A549 (cell line): ENCODE measurements at regions not wholly inside any gene's neighbourhood (a gene's known extent, or its start where the extent isn't known, plus 50 kb on each side); places are given as distances from the start of the nearest gene placed in this dataset.

Experiments
- ATAC-seq, 2 experiments: fragments of 200-7000 bp in 1 of 2; fragments of >200 bp in 1 of 2; cut with Nextera tagmentation in 1 of 2; cut with Tn5 transposase in 1 of 2; 3 replicates each; pipeline versions ENCODE4 v1.8.0 to v1.9.1; 2018 to 2020; ENCODE audit warnings: mild to moderate bottlenecking in 1 of 2, moderate library complexity in 1 of 2
- CTCF ChIA-PET: fragments of 300-600 bp; sonication (Branson Sonifier 250); formaldehyde crosslinking; extraction: SDS; loops from one replicate; lab custom pipeline; 2021; ENCODE audit warnings: antibody characterized with exemption, inconsistent platforms; lab: Yijun Ruan, JAX
- POLR2A ChIA-PET: fragments of 350-600 bp; formaldehyde crosslinking; extraction: SDS; loops from one replicate; lab custom pipeline; 2021; ENCODE audit warnings: antibody characterized with exemption, inconsistent platforms; lab: Yijun Ruan, JAX
- DNase-seq, 2 experiments: peaks; one replicate each; pipeline versions ENCODE4 v3.0.0 to v3.0.0-alpha.2; 2011 to 2016; ENCODE audit warnings: low read depth in 1 of 2, low spot score in 1 of 2
- FAIRE-seq: peaks from 2 replicates; lab custom pipeline; 2011; peaks lifted over from hg19 to GRCh38; lab: Jason Lieb, UNC
- H3K27ac ChIP-seq, 2 experiments: fragments of >200 bp; sonication (Bioruptor Twin); formaldehyde crosslinking; 3 replicates each; pipeline ENCODE4 v1.5.1; 2016 to 2017
- H3K4me1 ChIP-seq: fragments of >200 bp; sonication (Bioruptor Twin); formaldehyde crosslinking; 3 replicates; pipeline ENCODE4 v1.6.1; 2016
- H3K4me2 ChIP-seq: fragments of >200 bp; sonication (Bioruptor Twin); formaldehyde crosslinking; 3 replicates; pipeline ENCODE4 v1.6.1; 2016
- H3K4me3 ChIP-seq: fragments of >200 bp; sonication (Bioruptor Twin); formaldehyde crosslinking; 3 replicates; pipeline ENCODE4 v1.5.1; 2016
- H3K9me3 ChIP-seq: fragments of >200 bp; sonication (Bioruptor Twin); formaldehyde crosslinking; 3 replicates; pipeline ENCODE4 v1.6.1; 2016
- ESRRA ChIP-seq: fragments of 150-350 bp; IDR thresholded peaks from 2 replicates; pipeline ENCODE4 v1.6.1; 2014; ENCODE audit warnings: mild to moderate bottlenecking, low read length, borderline replicate concordance
- FOSL2 ChIP-seq, 2 experiments: fragments of 450-650 bp in 1 of 2; fragments of >200 bp in 1 of 2; sonication (Bioruptor Twin) in 1 of 2; formaldehyde crosslinking; IDR thresholded peaks; 2 replicates each; pipeline versions ENCODE4 v1.5.0 to v1.6.1; 2016 to 2020; ENCODE audit warnings: mild to moderate bottlenecking in 1 of 2, moderate library complexity in 1 of 2
- HMGXB4 ChIP-seq: fragments of 250-450 bp; sonication (Bioruptor Pico); IDR thresholded peaks from 2 replicates; pipeline ENCODE4 v1.5.0; 2021; ENCODE audit warnings: mild to moderate bottlenecking, moderate library complexity, borderline replicate concordance
- HOXA7 ChIP-seq: fragments of 250-450 bp; sonication (Bioruptor Pico); IDR thresholded peaks from 2 replicates; pipeline ENCODE4 v1.5.0; 2020; ENCODE audit warnings: mild to moderate bottlenecking, moderate library complexity
- HOXB5 ChIP-seq: fragments of 250-450 bp; sonication (Bioruptor Pico); IDR thresholded peaks from 2 replicates; pipeline ENCODE4 v1.5.0; 2020; ENCODE audit warnings: mild to moderate bottlenecking, moderate library complexity
- JUN ChIP-seq, 2 experiments: fragments of >200 bp; sonication (Bioruptor Twin); formaldehyde crosslinking; IDR thresholded peaks; 2 replicates in 1 of 2; 3 replicates in 1 of 2; pipeline ENCODE4 v1.6.1; 2016 to 2017
- KDM5A ChIP-seq: fragments of 200-600 bp; sonication (generic); IDR thresholded peaks from 2 replicates; pipeline ENCODE4 v1.6.1; 2016; ENCODE audit warnings: antibody characterized with exemption, mild to moderate bottlenecking
- MAX ChIP-seq: IDR thresholded peaks from 2 replicates; pipeline ENCODE4 v1.6.1; 2012
- MAZ ChIP-seq: fragments of 150-350 bp; IDR thresholded peaks from 2 replicates; pipeline ENCODE4 v1.6.1; 2014; ENCODE audit warnings: antibody characterized with exemption, low read depth, low read length, borderline replicate concordance
- MYC ChIP-seq: IDR thresholded peaks from 2 replicates; pipeline ENCODE4 v1.6.1; 2012; ENCODE audit warnings: mild to moderate bottlenecking, inconsistent platforms, low read length, improper control_type of control experiment, borderline replicate concordance
- NFE2L2 ChIP-seq: fragments of 150-350 bp; conservative IDR thresholded peaks from 2 replicates; pipeline ENCODE4 v1.6.1; 2014; ENCODE audit warnings: low read length
- PBX3 ChIP-seq: IDR thresholded peaks from 2 replicates; pipeline ENCODE4 v1.6.1; 2012
- RAD21 ChIP-seq, 2 experiments: fragments of >200 bp in 1 of 2; sonication (Bioruptor Twin) in 1 of 2; formaldehyde crosslinking in 1 of 2; IDR thresholded peaks in 1 of 2; conservative IDR thresholded peaks in 1 of 2; 2 replicates in 1 of 2; 3 replicates in 1 of 2; pipeline ENCODE4 v1.6.1; 2012 to 2018; ENCODE audit warnings: inconsistent platforms in 1 of 2
- RNF2 ChIP-seq: fragments of 200-600 bp; sonication (generic); IDR thresholded peaks from 2 replicates; pipeline ENCODE4 v1.6.1; 2016; ENCODE audit warnings: low read depth, mild to moderate bottlenecking, antibody characterized with exemption, moderate library complexity, borderline replicate concordance
- SREBF2 ChIP-seq: fragments of 450-650 bp; IDR thresholded peaks from 2 replicates; pipeline ENCODE4 v1.6.1; 2014; ENCODE audit warnings: mild to moderate bottlenecking, moderate library complexity
- TFCP2L1 ChIP-seq: fragments of 250-450 bp; sonication (Bioruptor Pico); IDR thresholded peaks from 2 replicates; pipeline ENCODE4 v1.5.0; 2021; ENCODE audit warnings: mild to moderate bottlenecking
- TP53 ChIP-seq: fragments of 250-450 bp; sonication (Bioruptor Pico); IDR thresholded peaks from 2 replicates; pipeline ENCODE4 v1.5.0; 2021; ENCODE audit warnings: mild to moderate bottlenecking, moderate library complexity
- USF2 ChIP-seq: fragments of 450-650 bp; IDR thresholded peaks from 2 replicates; pipeline ENCODE4 v1.6.1; 2014; ENCODE audit warnings: antibody characterized with exemption
- whole genome bisulfite sequencing: methylation state at CpG from one replicate; pipeline ENCODE4 v1.1.6; 2017; ENCODE audit errors: missing lambda C conversion rate; 5-methylcytosine and 5-hydroxymethylcytosine counted together
- TF ChIP-seq, protein P1 (sequence below): IDR thresholded peaks from 2 replicates; pipeline ENCODE4 v1.6.1; 2012; ENCODE audit warnings: low read depth, borderline replicate concordance

GRCh38 chr1:178033019-178033418 lies 60.9 kb upstream of the RASAL2 start (continued):
- TF ChIP-seq MYC, result no peak
- TF ChIP-seq PBX3, result no peak
- no peak for TF ChIP-seq HOXB5

DNA sequence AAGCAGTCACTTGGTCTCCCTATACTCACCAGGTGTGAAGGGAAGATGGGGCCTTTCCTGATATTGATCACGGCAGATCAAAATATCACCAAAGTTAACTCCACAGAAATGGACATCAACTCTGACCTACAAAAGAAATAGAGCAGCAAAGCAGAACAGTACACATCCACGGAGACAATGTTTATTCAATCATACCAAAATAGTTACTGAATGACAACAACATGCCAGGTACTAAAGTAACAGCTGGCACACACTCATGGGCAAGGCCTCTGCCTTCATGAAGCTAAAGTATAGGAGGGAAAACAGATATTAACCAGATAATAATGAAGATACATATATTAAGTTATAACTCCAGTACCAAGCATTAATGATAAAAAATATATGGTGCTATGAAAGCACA lies 59.2 kb upstream of the RASAL2 start:
- FAIRE-seq, result no peak
- POLR2A ChIA-PET, result no interaction called here
- Histone ChIP-seq H3K4me1 (peaks cover 11% of the 10 kb centered on the region), H3K27ac (no peak overlapping the region), H3K4me2 (no peak overlapping the region), H3K9me3 (no peaks in the 10 kb centered on the region), H3K4me3 (no peak overlapping the region)
- ATAC-seq, result no peak
- TF ChIP-seq USF2, result no peak
- no peak for TF ChIP-seq MAZ
- no peak for TF ChIP-seq TFCP2L1
- no peak for TF ChIP-seq HMGXB4 (CRISPR knock-in tag)
- TF ChIP-seq TP53 (CRISPR knock-in tag), result no peak
- TF ChIP-seq, protein P1, sequence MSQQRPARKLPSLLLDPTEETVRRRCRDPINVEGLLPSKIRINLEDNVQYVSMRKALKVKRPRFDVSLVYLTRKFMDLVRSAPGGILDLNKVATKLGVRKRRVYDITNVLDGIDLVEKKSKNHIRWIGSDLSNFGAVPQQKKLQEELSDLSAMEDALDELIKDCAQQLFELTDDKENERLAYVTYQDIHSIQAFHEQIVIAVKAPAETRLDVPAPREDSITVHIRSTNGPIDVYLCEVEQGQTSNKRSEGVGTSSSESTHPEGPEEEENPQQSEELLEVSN, result no peak
- no peak for TF ChIP-seq HOXA7 (CRISPR knock-in tag)
- no peak for TF ChIP-seq NFE2L2
- no peak for TF ChIP-seq KDM5A
- no peak for TF ChIP-seq ESRRA
- no peak for TF ChIP-seq JUN (IDR thresholded peaks at IDR 0.05)
- no peak for TF ChIP-seq RNF2
- no peak for TF ChIP-seq MAX
- no peak for TF ChIP-seq MYC
- no peak for TF ChIP-seq RAD21 (conservative IDR thresholded peaks at IDR 0.05 in 1 of 2, IDR thresholded peaks at IDR 0.05 in 1 of 2)
- no peak for DNase-seq
- WGBS, result 48% methylated on average over 2 of the region's 2 CpGs
- CTCF ChIA-PET, result interaction anchor here (0.7 to 4.9 kb wide), 5 partner anchors 15 to 258 kb away, joined by 3 to 41 read pairs (median 16); partner anchors contain the start of gene RASAL2

- H3K4me1 ChIP-seq, result peaks cover 14% of the 10 kb centered on the region
- DNase-seq, result no peak
- WGBS, result 90% methylated on average over 10 of the region's 10 CpGs
- no peak overlapping the region for H3K27ac ChIP-seq
- no peak overlapping the region for H3K4me3 ChIP-seq
- CTCF ChIA-PET, result interaction anchor here (0.7 to 3.7 kb wide), 8 partner anchors 11 to 247 kb away, joined by 3 to 22 read pairs (median 6); partner anchors contain the start of gene RASAL2
- H3K4me2 ChIP-seq, result no peak overlapping the region
- no peak for TF ChIP-seq USF2
- no peak for TF ChIP-seq FOSL2 (IDR thresholded peaks at IDR 0.05)
- TF ChIP-seq FOSL2 (CRISPR knock-in tag; IDR thresholded peaks at IDR 0.05), result no peak
- no peak for TF ChIP-seq SREBF2
- TF ChIP-seq, all 56 proteins: peak for 0
- ATAC-seq (no peak), FAIRE-seq (no peak)
- POLR2A ChIA-PET, result no interaction called here
- H3K9me3 ChIP-seq, result no peaks in the 10 kb centered on the region
Measured at GRCh38 chr1:178036090-178036489, 57.8 kb upstream of the RASAL2 start.
